GM23338 (cell line): ENCODE measurements at regions not wholly inside any gene's neighbourhood (a gene's known extent, or its start where the extent isn't known, plus 50 kb on each side); places are given as distances from the start of the nearest gene placed in this dataset.

ENCODE experiments used
- ATAC-seq: fragments of 200-7000 bp; cut with Tn5 transposase; 3 replicates; pipeline ENCODE4 v1.9.1; 2020
- DNase-seq: peaks from one replicate; pipeline ENCODE4 v3.0.0-alpha.2; 2015; ENCODE audit warnings: low spot score
- H2AFZ ChIP-seq: fragments of 200-600 bp; sonication (generic); 2 replicates; pipeline ENCODE4 v1.8.0; 2016; ENCODE audit warnings: antibody characterized with exemption, mild to moderate bottlenecking, moderate library complexity
- H3F3A ChIP-seq: fragments of 200-600 bp; sonication (generic); replicated peaks from 2 replicates; pipeline ENCODE4 v1.8.0; 2017; ENCODE audit warnings: antibody characterized with exemption, mixed run types, low read depth
- H3K27ac ChIP-seq: fragments of 200-600 bp; sonication (generic); 2 replicates; pipeline ENCODE4 v1.6.1; 2016; ENCODE audit warnings: low read depth
- H3K27me3 ChIP-seq: fragments of 200-600 bp; sonication (generic); 2 replicates; pipeline ENCODE4 v1.8.0; 2016; ENCODE audit warnings: mild to moderate bottlenecking, mixed run types, moderate library complexity; ENCODE audit not compliant: insufficient read depth
- H3K36me3 ChIP-seq: fragments of 200-600 bp; sonication (generic); 2 replicates; pipeline ENCODE4 v1.8.0; 2016; ENCODE audit warnings: mild to moderate bottlenecking; ENCODE audit not compliant: insufficient read depth
- H3K4me1 ChIP-seq: fragments of 200-600 bp; sonication (generic); 2 replicates; pipeline ENCODE4 v1.8.0; 2016; ENCODE audit warnings: mild to moderate bottlenecking, moderate library complexity; ENCODE audit not compliant: insufficient read depth
- H3K4me2 ChIP-seq: fragments of 200-600 bp; sonication (generic); 2 replicates; pipeline ENCODE4 v1.7.1; 2017; ENCODE audit warnings: mixed run types
- H3K4me3 ChIP-seq: fragments of 200-600 bp; sonication (generic); 2 replicates; pipeline ENCODE4 v1.6.1; 2016; ENCODE audit warnings: mixed run types
- H3K79me2 ChIP-seq: fragments of 200-600 bp; sonication (generic); replicated peaks from 2 replicates; pipeline ENCODE4 v1.8.0; 2017; ENCODE audit warnings: mild to moderate bottlenecking; ENCODE audit not compliant: insufficient read depth
- H3K9me2 ChIP-seq: fragments of 200-600 bp; sonication (generic); 2 replicates; pipeline ENCODE4 v1.8.0; 2017; ENCODE audit not compliant: insufficient read depth
- H4K20me1 ChIP-seq: fragments of 200-600 bp; sonication (generic); replicated peaks from 2 replicates; pipeline ENCODE4 v1.8.0; 2017; ENCODE audit warnings: mild to moderate bottlenecking; ENCODE audit not compliant: insufficient read depth
- H3K27ac Mint-ChIP-seq: 2 replicates; pipeline ENCODE4 v1.8.0; 2020; ENCODE audit warnings: inconsistent platforms, mild to moderate bottlenecking, moderate library complexity, mixed read lengths
- H3K27me3 Mint-ChIP-seq: 3 replicates; pipeline ENCODE4 v1.8.0; 2022; ENCODE audit warnings: low read depth, mild to moderate bottlenecking, moderate library complexity, mixed read lengths, inconsistent platforms; ENCODE audit not compliant: insufficient read depth, poor library complexity
- H3K36me3 Mint-ChIP-seq: 3 replicates; pipeline ENCODE4 v1.8.0; 2021; ENCODE audit warnings: low read depth, mild to moderate bottlenecking, inconsistent platforms, moderate library complexity, mixed read lengths
- H3K4me1 Mint-ChIP-seq: 3 replicates; pipeline ENCODE4 v1.8.0; 2020; ENCODE audit warnings: mild to moderate bottlenecking, inconsistent platforms, mixed read lengths
- H3K4me3 Mint-ChIP-seq: 3 replicates; pipeline ENCODE4 v1.8.0; 2021; ENCODE audit warnings: moderate library complexity, mild to moderate bottlenecking, inconsistent platforms, mixed read lengths
- H3K9me3 Mint-ChIP-seq: 3 replicates; pipeline ENCODE4 v1.8.0; 2020; ENCODE audit warnings: moderate library complexity, mild to moderate bottlenecking, inconsistent platforms, mixed read lengths
- CREB1 ChIP-seq: fragments of 250-450 bp; sonication (Bioruptor Pico); IDR thresholded peaks from 2 replicates; pipeline ENCODE4 v1.5.0; 2020; ENCODE audit warnings: low read depth, mild to moderate bottlenecking, moderate library complexity
- EZH2 ChIP-seq: fragments of 200-600 bp; sonication (generic); IDR thresholded peaks from one replicate; pipeline ENCODE4 v1.8.0; 2017; ENCODE audit warnings: antibody characterized with exemption, mild to moderate bottlenecking, low read depth; ENCODE audit not compliant: unreplicated experiment
- EZH2phosphoT487 ChIP-seq: fragments of 200-600 bp; sonication (generic); IDR thresholded peaks from one replicate; pipeline ENCODE4 v1.8.1; 2018; ENCODE audit warnings: antibody characterized with exemption; ENCODE audit not compliant: unreplicated experiment
- JUNB ChIP-seq: IDR thresholded peaks from one replicate; pipeline ENCODE4 v1.6.1; 2016; ENCODE audit warnings: antibody characterized with exemption; ENCODE audit not compliant: unreplicated experiment
- NANOG ChIP-seq: IDR thresholded peaks from 2 replicates; pipeline ENCODE4 v1.6.1; 2016; ENCODE audit warnings: antibody characterized with exemption, borderline replicate concordance
- STAT1 ChIP-seq: IDR thresholded peaks from one replicate; pipeline ENCODE4 v1.6.1; 2016; ENCODE audit warnings: antibody characterized with exemption; ENCODE audit not compliant: unreplicated experiment
- ZNF114 ChIP-seq: fragments of 250-450 bp; sonication (Bioruptor Pico); IDR thresholded peaks from 2 replicates; pipeline ENCODE4 v1.5.0; 2020; ENCODE audit warnings: mild to moderate bottlenecking, moderate library complexity
- ZNF331 ChIP-seq: fragments of 250-450 bp; sonication (Bioruptor Pico); IDR thresholded peaks from 2 replicates; pipeline ENCODE4 v1.5.0; 2020; ENCODE audit warnings: low read depth, mild to moderate bottlenecking, moderate library complexity
- ZNF462 ChIP-seq: fragments of 250-450 bp; sonication (Bioruptor Pico); IDR thresholded peaks from 2 replicates; pipeline ENCODE4 v1.5.0; 2020; ENCODE audit warnings: mild to moderate bottlenecking, moderate library complexity

GRCh38 chr3:191743283-191743682 lies 282.3 kb downstream of the PYDC2 start (continued):
- TF ChIP-seq ZNF462 (CRISPR knock-in tag) (no peak), ZNF114 (CRISPR knock-in tag) (no peak), JUNB (no peak), CREB1 (CRISPR knock-in tag) (no peak), EZH2phosphoT487 (no peak), STAT1 (no peak), NANOG (no peak)

GRCh38 chr3:191750618-191751017 lies 289.7 kb downstream of the PYDC2 start:
- H3K4me1 ChIP-seq = no peaks in the 10 kb centered on the region
- no peak overlapping the region for H3K4me3 ChIP-seq
- Mint-ChIP-seq H3K9me3 (no peaks in the 10 kb centered on the region), H3K36me3 (no peaks in the 10 kb centered on the region), H3K4me3 (no peak overlapping the region), H3K4me1 (peaks cover 7% of the 10 kb centered on the region; the same call in 2 of the 3 replicates), H3K27me3 (no peaks in the 10 kb centered on the region), H3K27ac (no peak overlapping the region)
- no peaks in the 10 kb centered on the region for H4K20me1 ChIP-seq
- no peak overlapping the region for H3K4me2 ChIP-seq
- no peaks in the 10 kb centered on the region for H3F3A ChIP-seq
- H2AFZ ChIP-seq = no peak overlapping the region
- no peak overlapping the region for H3K27ac ChIP-seq
- DNase-seq = no peak
- H3K27me3 ChIP-seq = no peaks in the 10 kb centered on the region
- H3K9me2 ChIP-seq = no peaks in the 10 kb centered on the region
- H3K36me3 ChIP-seq = no peaks in the 10 kb centered on the region
- H3K79me2 ChIP-seq = no peaks in the 10 kb centered on the region
- ATAC-seq = no peak
- TF ChIP-seq ZNF331 (CRISPR knock-in tag) = no peak
- TF ChIP-seq CREB1 (CRISPR knock-in tag) = no peak
- TF ChIP-seq ZNF462 (CRISPR knock-in tag) = no peak
- no peak for TF ChIP-seq EZH2
